Osteoblast (primary cell): ENCODE measurements at regions not wholly inside any gene's neighbourhood (a gene's known extent, or its start where the extent isn't known, plus 50 kb on each side); places are given as distances from the start of the nearest gene placed in this dataset.

Experiments
- DNase-seq: peaks from one replicate; pipeline ENCODE4 v3.0.0; 2011; ENCODE audit warnings: low spot score, mixed read lengths; ENCODE audit not compliant: insufficient read length; ENCODE audit errors: missing footprints
- H2AFZ ChIP-seq: 2 replicates; pipeline ENCODE4 v1.6.0; 2011; ENCODE audit warnings: mild to moderate bottlenecking, low read length
- H3K27ac ChIP-seq: 2 replicates; pipeline ENCODE4 v1.5.1; 2011; ENCODE audit warnings: mild to moderate bottlenecking, low read depth, low read length, moderate library complexity
- H3K27me3 ChIP-seq: 2 replicates; pipeline ENCODE4 v1.6.0; 2012; ENCODE audit warnings: mild to moderate bottlenecking, control low read depth, inconsistent platforms, low read length, moderate library complexity; ENCODE audit not compliant: insufficient read depth
- H3K36me3 ChIP-seq: 2 replicates; pipeline ENCODE4 v1.5.1; 2011; ENCODE audit warnings: mild to moderate bottlenecking, low read length, control low read depth, moderate library complexity; ENCODE audit not compliant: insufficient read depth
- H3K4me1 ChIP-seq: 2 replicates; pipeline ENCODE4 v1.5.1; 2011; ENCODE audit warnings: mild to moderate bottlenecking, low read length, control low read depth, moderate library complexity; ENCODE audit not compliant: insufficient read depth
- H3K4me2 ChIP-seq: 2 replicates; pipeline ENCODE4 v1.6.0; 2011; ENCODE audit warnings: mild to moderate bottlenecking, low read length; ENCODE audit not compliant: insufficient read depth
- H3K4me3 ChIP-seq: fragments of 200-600 bp; sonication (generic); 3 replicates; pipeline ENCODE4 v1.5.1; 2012; ENCODE audit warnings: mild to moderate bottlenecking, low read length, inconsistent platforms; ENCODE audit not compliant: insufficient read depth
- H3K79me2 ChIP-seq: 2 replicates; pipeline ENCODE4 v1.6.0; 2012; ENCODE audit warnings: mild to moderate bottlenecking, low read length, control low read depth, inconsistent platforms; ENCODE audit not compliant: insufficient read depth
- H3K9me3 ChIP-seq: 2 replicates; pipeline ENCODE4 v1.5.1; 2011; ENCODE audit warnings: low read depth, low read length, control low read depth
- H4K20me1 ChIP-seq: 2 replicates; pipeline ENCODE4 v1.6.0; 2012; ENCODE audit warnings: mild to moderate bottlenecking, low read length, control low read depth; ENCODE audit not compliant: insufficient read depth
- CTCF ChIP-seq: IDR thresholded peaks from 2 replicates; pipeline ENCODE4 v1.5.1; 2011; ENCODE audit warnings: mild to moderate bottlenecking, low read depth, low read length, moderate library complexity; ENCODE audit errors: extremely low read depth

GRCh38 chr17:13182450-13182849 is 164.6 kb upstream of the ELAC2 start:
- Histone ChIP-seq H3K36me3 (no peaks in the 10 kb centered on the region), H3K4me3 (no peak overlapping the region), H2AFZ (no peak overlapping the region), H4K20me1 (no peaks in the 10 kb centered on the region), H3K27me3 (no peaks in the 10 kb centered on the region), H3K4me1 (no peaks in the 10 kb centered on the region), H3K4me2 (no peak overlapping the region), H3K79me2 (no peaks in the 10 kb centered on the region), H3K27ac (no peak overlapping the region), H3K9me3 (no peaks in the 10 kb centered on the region)
- TF ChIP-seq CTCF: no peak
- no peak for DNase-seq

- no peak for TF ChIP-seq CTCF
- Histone ChIP-seq H3K4me2 (no peak overlapping the region), H3K27ac (no peak overlapping the region), H3K9me3 (no peaks in the 10 kb centered on the region), H4K20me1 (no peaks in the 10 kb centered on the region), H3K27me3 (no peaks in the 10 kb centered on the region), H2AFZ (no peak overlapping the region), H3K36me3 (no peaks in the 10 kb centered on the region), H3K4me1 (no peaks in the 10 kb centered on the region), H3K4me3 (no peak overlapping the region), H3K79me2 (no peaks in the 10 kb centered on the region)
- DNase-seq: no peak
Measured at GRCh38 chr17:13181683-13182082, 163.9 kb upstream of the ELAC2 start.

GRCh38 chr17:13176436-13176835 is 158.6 kb upstream of the ELAC2 start:
- H3K36me3 ChIP-seq: no peaks in the 10 kb centered on the region
- TF ChIP-seq CTCF: no peak
- no peaks in the 10 kb centered on the region for H3K27me3 ChIP-seq
- no peaks in the 10 kb centered on the region for H4K20me1 ChIP-seq
- peaks cover 2% of the 10 kb centered on the region for H3K9me3 ChIP-seq
- H2AFZ ChIP-seq: no peak overlapping the region
- no peaks in the 10 kb centered on the region for H3K79me2 ChIP-seq
- no peak overlapping the region for H3K4me2 ChIP-seq
- H3K4me1 ChIP-seq: no peaks in the 10 kb centered on the region
- H3K4me3 ChIP-seq: no peak overlapping the region
- no peak overlapping the region for H3K27ac ChIP-seq
- no peak for DNase-seq

GRCh38 chr17:13171790-13172189 is 154.0 kb upstream of the ELAC2 start:
- Histone ChIP-seq H2AFZ (no peak overlapping the region), H3K27me3 (no peaks in the 10 kb centered on the region), H3K36me3 (no peaks in the 10 kb centered on the region), H3K27ac (no peak overlapping the region), H3K4me1 (no peaks in the 10 kb centered on the region), H3K4me3 (no peak overlapping the region), H3K79me2 (no peaks in the 10 kb centered on the region), H4K20me1 (no peaks in the 10 kb centered on the region), H3K4me2 (no peak overlapping the region), H3K9me3 (peaks cover 2% of the 10 kb centered on the region)
- no peak for DNase-seq
- no peak for TF ChIP-seq CTCF
